Heart left ventricle (tissue), 13 donors: ENCODE measurements at regions not wholly inside any gene's neighbourhood (a gene's known extent, or its start where the extent isn't known, plus 50 kb on each side); places are given as distances from the start of the nearest gene placed in this dataset.

Experiments
- CTCF ChIP-seq, 12 donors: fragments of 200-600 bp; sonication (generic) in 4 of 12; IDR thresholded peaks; one replicate each; pipeline versions ENCODE4 v1.5.0 to v1.8.0; 2018 to 2022; ENCODE audit warnings: antibody characterized with exemption in 12 of 12, mild to moderate bottlenecking in 5 of 12
- POLR2A ChIP-seq, 2 donors: fragments of 450-650 bp; IDR thresholded peaks; one replicate each; pipeline ENCODE4 v1.6.1; 2017; ENCODE audit warnings: antibody characterized with exemption in 2 of 2, mild to moderate bottlenecking in 2 of 2, moderate library complexity in 2 of 2
- donor health status: ischemic (EF 13 %, LVEDD 7.1; RV severe dilation, severe dysfunction).
- donor health status: DM: no; HTN: yes; CAD: no.
- donor health status: DM: no; HTN: no; CAD: no.
- donor health status: ischemic (EF 25% LVEDD 6.9; RV normal size, moderate dysfunction).
- donor health status: ischemic (EF 25% LVEDD 5.7; RV mildly dilated, moderate dysfunction).
- donor health status: ischemic (EF 35%, LVEDD 5.7; RV mildly dilated, moderate dysfunction).
- donor health status: nonischemic (EF 11% LVEDD 7.7; RV severe dilation, severe dysfunction).
- donor health status: DM: yes; HTN: yes; CAD: no.
- donor health status: PGD.
- donor health status: ischemic (EF 29% LVEDD 5.4; RV normal size, mild dysfunction).
- donor health status: nonischemic (EF 23%, LVEDD 6.1; RV moderate dilation, normal function).

- TF ChIP-seq CTCF (IDR thresholded peaks at IDR 0.05) (no peak), POLR2A (IDR thresholded peaks at IDR 0.05) (no peak)
These were observed 539.6 kb upstream of the LRRTM4 start for GRCh38 chr2:78061732-78062131.
